K562 (cell line): ENCODE measurements at regions not wholly inside any gene's neighbourhood (a gene's known extent, or its start where the extent isn't known, plus 50 kb on each side); places are given as distances from the start of the nearest gene placed in this dataset.

Experiments used
- ATAC-seq: fragments of 200-7000 bp; cut with Tn5 transposase; 3 replicates; pipeline ENCODE4 v1.9.1; 2020; ENCODE audit warnings: moderate library complexity
- BruUV-seq: library from RNA; stranded (reverse); fragments of 400-500 nt; replicated peaks from 2 replicates; lab custom pipeline; 2021; lab: Mats Ljungman, UMichigan
- CTCF ChIA-PET: fragments of 300-600 bp; formaldehyde crosslinking; extraction: SDS; loops from one replicate; lab custom pipeline; 2021; ENCODE audit warnings: low intra/inter-chr PET ratio; lab: Yijun Ruan, JAX
- POLR2A ChIA-PET: fragments of 300-600, 350-650 bp; sonication (Branson Sonifier 250); formaldehyde crosslinking; extraction: SDS; loops from one replicate; lab custom pipeline; 2021; ENCODE audit warnings: antibody characterized with exemption, inconsistent platforms; lab: Yijun Ruan, JAX
- DNase-seq, 4 experiments: peaks; one replicate each; pipeline versions ENCODE4 v3.0.0 to v3.0.0-alpha.2; 2011 to 2018; ENCODE audit warnings: low spot score in 3 of 4, mixed read lengths in 3 of 4; ENCODE audit errors: extremely low read depth in 1 of 4
- FAIRE-seq: peaks from 2 replicates; lab custom pipeline; 2011; peaks lifted over from hg19 to GRCh38; lab: Jason Lieb, UNC
- H2AFZ ChIP-seq: 2 replicates; pipeline ENCODE4 v1.6.0; 2011; ENCODE audit warnings: low read depth, low read length, control low read depth, inconsistent platforms
- H3K27ac ChIP-seq: fragments of 200-600 bp; 3 replicates; pipeline ENCODE4 v1.8.0; 2011; ENCODE audit warnings: low read depth, mild to moderate bottlenecking, control low read depth, inconsistent platforms, low read length, moderate library complexity, mixed read lengths; ENCODE audit errors: extremely low read depth
- H3K27me3 ChIP-seq, 2 experiments: fragments of 300-600 bp in 1 of 2; 2 replicates in 1 of 2; 3 replicates in 1 of 2; pipeline versions ENCODE4 v1.6.0 to v1.8.0; 2011; ENCODE audit warnings: inconsistent platforms in 2 of 2, low read length in 2 of 2, mild to moderate bottlenecking in 1 of 2, mixed read lengths in 1 of 2, moderate library complexity in 1 of 2; ENCODE audit not compliant: control insufficient read depth in 2 of 2, insufficient read depth in 2 of 2
- H3K36me3 ChIP-seq: fragments of 300-600 bp; 3 replicates; pipeline ENCODE4 v1.8.0; 2011; ENCODE audit warnings: mild to moderate bottlenecking, low read length, inconsistent platforms; ENCODE audit not compliant: control insufficient read depth, insufficient read depth
- H3K4me1 ChIP-seq, 2 experiments: fragments of 200-600 bp in 1 of 2; replicated peaks in 1 of 2; 2 replicates in 1 of 2; 3 replicates in 1 of 2; pipeline versions ENCODE4 v1.5.1 to v1.8.0; 2011; ENCODE audit warnings: inconsistent platforms in 2 of 2, low read length in 2 of 2, mild to moderate bottlenecking in 1 of 2, mixed read lengths in 1 of 2, moderate library complexity in 1 of 2; ENCODE audit not compliant: control insufficient read depth in 2 of 2, insufficient read depth in 2 of 2
- H3K4me2 ChIP-seq: 2 replicates; pipeline ENCODE4 v1.6.1; 2011; ENCODE audit warnings: low read length, control low read depth, inconsistent platforms, mixed read lengths; ENCODE audit not compliant: insufficient read depth
- H3K4me3 ChIP-seq: fragments of 200-600 bp; sonication (generic), shearing (Covaris generic); 2 replicates; pipeline ENCODE4 v1.5.1; 2016; ENCODE audit warnings: control low read depth, inconsistent platforms
- H3K79me2 ChIP-seq: fragments of 200-600 bp; 3 replicates; pipeline ENCODE4 v1.8.0; 2011; ENCODE audit warnings: low read length, inconsistent platforms; ENCODE audit not compliant: control insufficient read depth, insufficient read depth
- H3K9ac ChIP-seq, 2 experiments: 2 replicates each; pipeline versions ENCODE4 v1.6.0 to v1.6.1; 2011; ENCODE audit warnings: low read depth in 2 of 2, low read length in 2 of 2, control low read depth in 1 of 2, inconsistent platforms in 1 of 2, mild to moderate bottlenecking in 1 of 2, mixed read lengths in 1 of 2; ENCODE audit not compliant: insufficient read depth in 1 of 2
- H3K9me1 ChIP-seq: one replicate; pipeline ENCODE4 v1.6.0; 2011; ENCODE audit warnings: inconsistent platforms, mild to moderate bottlenecking, low read length, moderate library complexity; ENCODE audit not compliant: control insufficient read depth, insufficient read depth
- H3K9me3 ChIP-seq: replicated peaks from 2 replicates; pipeline ENCODE4 v1.5.1; 2011; ENCODE audit warnings: low read depth, low read length, inconsistent platforms; ENCODE audit not compliant: control insufficient read depth, insufficient read depth
- H4K20me1 ChIP-seq: replicated peaks from 2 replicates; pipeline ENCODE4 v1.6.1; 2011; ENCODE audit warnings: low read length, inconsistent platforms, mixed read lengths; ENCODE audit not compliant: control insufficient read depth, insufficient read depth
- ATF2 ChIP-seq: sonication (generic); formaldehyde crosslinking; IDR thresholded peaks from 2 replicates; pipeline ENCODE4 v1.8.1; 2022; ENCODE audit warnings: missing genetic modification reagents
- BRD9 ChIP-seq: fragments of 450-650 bp; IDR thresholded peaks from 2 replicates; pipeline ENCODE4 v1.6.1; 2018; ENCODE audit warnings: low read depth; ENCODE audit not compliant: partially characterized antibody
- CEBPG ChIP-seq, 3 experiments: fragments of 200-800 bp in 1 of 3; sonication (Bioruptor generic) in 1 of 3; sonication (generic) in 1 of 3; formaldehyde crosslinking in 1 of 3; IDR thresholded peaks in 2 of 3; conservative IDR thresholded peaks in 1 of 3; 2 replicates each; pipeline versions ENCODE4 v1.6.1 to v1.8.0; 2016 to 2022; ENCODE audit warnings: missing compliant biosample characterization in 2 of 3, missing genetic modification characterization in 2 of 3, mild to moderate bottlenecking in 1 of 3, missing genetic modification reagents in 1 of 3
- ELF4 ChIP-seq: fragments of 450-650 bp; formaldehyde crosslinking; IDR thresholded peaks from 2 replicates; pipeline ENCODE4 v1.4.0; 2022; ENCODE audit warnings: missing genetic modification characterization
- MAFK ChIP-seq: IDR thresholded peaks from 2 replicates; pipeline ENCODE4 v1.6.1; 2011; ENCODE audit warnings: low read length, improper control_type of control experiment
- NFE2L1 ChIP-seq: fragments of 450-650 bp; IDR thresholded peaks from 2 replicates; pipeline ENCODE4 v1.6.1; 2016; ENCODE audit warnings: missing genetic modification characterization, low read depth, mild to moderate bottlenecking, missing compliant biosample characterization, moderate library complexity, borderline replicate concordance
- NFYB ChIP-seq: IDR thresholded peaks from 2 replicates; pipeline ENCODE4 v1.6.1; 2011; ENCODE audit warnings: mild to moderate bottlenecking, moderate library complexity; ENCODE audit not compliant: insufficient read length; ENCODE audit errors: extremely low read depth
- ZBTB5 ChIP-seq: fragments of 450-650 bp; IDR thresholded peaks from 2 replicates; pipeline ENCODE4 v1.6.1; 2017; ENCODE audit warnings: antibody characterized with exemption
- ZNF408 ChIP-seq: fragments of 250-450 bp; sonication (Bioruptor Pico); IDR thresholded peaks from 2 replicates; pipeline ENCODE4 v1.4.0; 2020; ENCODE audit warnings: low read depth, mild to moderate bottlenecking, moderate library complexity
- ZNF583 ChIP-seq: fragments of 250-450 bp; sonication (Bioruptor Pico); IDR thresholded peaks from 2 replicates; pipeline ENCODE4 v1.4.0; 2020
- ZNF644 ChIP-seq: fragments of 200-800 bp; sonication (Bioruptor generic); IDR thresholded peaks from 2 replicates; pipeline ENCODE4 v1.6.1; 2016; ENCODE audit warnings: low read depth, missing genetic modification characterization, missing compliant biosample characterization
- ZNF76 ChIP-seq: fragments of 250-450 bp; sonication (Bioruptor Pico); IDR thresholded peaks from 2 replicates; pipeline ENCODE4 v1.4.0; 2020; ENCODE audit warnings: mild to moderate bottlenecking, moderate library complexity, borderline replicate concordance
- WGBS: fragments of 100-300 bp; shearing (Covaris generic); methylation state at CpG from one replicate; pipeline ENCODE4 v1.1.6; 2016; ENCODE audit warnings: low coverage, mixed read lengths; ENCODE audit not compliant: insufficient coverage; ENCODE audit errors: missing lambda C conversion rate; 5-methylcytosine and 5-hydroxymethylcytosine counted together
- in situ Hi-C: fragments of 300-500 bp; cut with MboI; formaldehyde crosslinking; loops from 4 replicates; pipeline ENCODE4 v1.15.0; 2018; ENCODE audit warnings: inconsistent platforms, mixed read lengths
- intact Hi-C: fragments of 100-400 bp; cut with micrococcal nuclease; formaldehyde crosslinking; loops from 2 replicates; pipeline ENCODE4 v1.14.2; 2022

GRCh38 chr11:27757953-27758352, 57.7 kb upstream of the BDNF start:
- Histone ChIP-seq H3K79me2 (no peaks in the 10 kb centered on the region), H3K27me3 (no peaks in the 10 kb centered on the region), H3K4me3 (no peak overlapping the region), H3K27ac (no peak overlapping the region), H3K9me1 (no peaks in the 10 kb centered on the region), H3K9me3 (no peaks in the 10 kb centered on the region), H3K4me1 (no peaks in the 10 kb centered on the region), H2AFZ (no peak overlapping the region), H3K4me2 (no peak overlapping the region), H3K36me3 (no peaks in the 10 kb centered on the region), H3K9ac (no peak overlapping the region), H4K20me1 (no peaks in the 10 kb centered on the region)
- FAIRE-seq = no peak
- no peak for ATAC-seq
- ChIA-PET POLR2A (no interaction called here), CTCF (no interaction called here)
- no peak for TF ChIP-seq NFE2L1
- no peak for TF ChIP-seq ELF4 (CRISPR knock-in tag)
- TF ChIP-seq CEBPG (CRISPR knock-in tag; IDR thresholded peaks at IDR 0.05) = no peak
- TF ChIP-seq CEBPG (tag; conservative IDR thresholded peaks at IDR 0.05 in 1 of 2, IDR thresholded peaks at IDR 0.05 in 1 of 2) = no peak
- no peak for TF ChIP-seq ZNF76
- TF ChIP-seq ZBTB5 = no peak
- TF ChIP-seq NFYB = no peak
- TF ChIP-seq BRD9 = no peak
- TF ChIP-seq ZNF408 (CRISPR knock-in tag) = no peak
- no peak for TF ChIP-seq ZNF583 (CRISPR knock-in tag)
- no peak for TF ChIP-seq MAFK
- no peak for TF ChIP-seq ZNF644
- no peak for TF ChIP-seq ATF2 (CRISPR knock-in tag)
- in situ Hi-C loops (no loop called here), intact Hi-C loops (no loop called here)
- no TSS peak for BruUV-seq
- DNase-seq = no peak
- 0% methylated on average over 2 of the region's 2 CpGs for WGBS
